ENCODE measurements at regions not wholly inside any gene's neighbourhood (a gene's known extent, or its start where the extent isn't known, plus 50 kb on each side); places are given as distances from the start of the nearest gene placed in this dataset.

DNA sequence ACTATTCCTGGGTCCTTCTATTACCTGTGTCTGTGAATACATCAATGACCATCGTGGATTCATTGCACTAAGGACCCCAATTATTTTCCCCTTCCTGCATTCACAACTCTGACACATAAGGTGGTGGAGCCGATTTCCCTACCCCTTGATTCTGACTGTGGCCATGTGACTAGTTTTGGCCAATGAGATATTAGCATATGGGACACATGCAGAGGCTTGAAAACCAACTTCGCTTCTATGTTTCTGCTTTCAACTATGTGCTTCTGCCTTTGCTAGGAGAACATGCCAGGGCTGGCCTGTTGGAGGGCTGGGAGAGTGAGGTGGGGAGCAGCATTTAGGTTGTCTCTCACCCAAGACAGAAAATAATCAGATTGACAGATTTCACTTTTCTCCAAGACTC lies 483.1 kb upstream of the JAG1 start:
- TF ChIP-seq, protein P1, sequence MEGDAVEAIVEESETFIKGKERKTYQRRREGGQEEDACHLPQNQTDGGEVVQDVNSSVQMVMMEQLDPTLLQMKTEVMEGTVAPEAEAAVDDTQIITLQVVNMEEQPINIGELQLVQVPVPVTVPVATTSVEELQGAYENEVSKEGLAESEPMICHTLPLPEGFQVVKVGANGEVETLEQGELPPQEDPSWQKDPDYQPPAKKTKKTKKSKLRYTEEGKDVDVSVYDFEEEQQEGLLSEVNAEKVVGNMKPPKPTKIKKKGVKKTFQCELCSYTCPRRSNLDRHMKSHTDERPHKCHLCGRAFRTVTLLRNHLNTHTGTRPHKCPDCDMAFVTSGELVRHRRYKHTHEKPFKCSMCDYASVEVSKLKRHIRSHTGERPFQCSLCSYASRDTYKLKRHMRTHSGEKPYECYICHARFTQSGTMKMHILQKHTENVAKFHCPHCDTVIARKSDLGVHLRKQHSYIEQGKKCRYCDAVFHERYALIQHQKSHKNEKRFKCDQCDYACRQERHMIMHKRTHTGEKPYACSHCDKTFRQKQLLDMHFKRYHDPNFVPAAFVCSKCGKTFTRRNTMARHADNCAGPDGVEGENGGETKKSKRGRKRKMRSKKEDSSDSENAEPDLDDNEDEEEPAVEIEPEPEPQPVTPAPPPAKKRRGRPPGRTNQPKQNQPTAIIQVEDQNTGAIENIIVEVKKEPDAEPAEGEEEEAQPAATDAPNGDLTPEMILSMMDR (IDR thresholded peaks at IDR 0.05) = no peak
- no peak for TF ChIP-seq POLR2A (IDR thresholded peaks at IDR 0.05)

Measured in Peyer's patch (tissue), 4 donors.